Stimulated activated effector memory CD8-positive, alpha-beta T cell treated with anti-CD3 and anti-CD28 coated beads, Interleukin-12 subunit alpha, Interleukin-12 subunit beta, amount 100 ng/mL, for 72 hours (primary cell): ENCODE measurements at regions not wholly inside any gene's neighbourhood (a gene's known extent, or its start where the extent isn't known, plus 50 kb on each side); places are given as distances from the start of the nearest gene placed in this dataset.
"Not testable (repeated sequence)": the region's sequence is repeated elsewhere in the genome, so short reads cannot be mapped to it uniquely, and the experiment has no call there.

Experiments
- ATAC-seq: fragments of 150-1000 bp; cut with Tn5 transposase; 2 replicates; pipeline ENCODE4 v1.10.0; 2021
- DNase-seq, 2 donors: peaks; one replicate each; pipeline ENCODE4 v3.0.0; 2021 to 2022; ENCODE audit warnings: low spot score in 2 of 2
- H3K27ac Mint-ChIP-seq: one replicate; pipeline ENCODE4 v1.8.0; 2022; ENCODE audit warnings: mild to moderate bottlenecking, mixed read lengths
- H3K36me3 Mint-ChIP-seq: one replicate; pipeline ENCODE4 v1.8.0; 2022; ENCODE audit warnings: mild to moderate bottlenecking, mixed read lengths
- H3K4me1 Mint-ChIP-seq: one replicate; pipeline ENCODE4 v1.8.0; 2022; ENCODE audit warnings: mixed read lengths
- H3K4me3 Mint-ChIP-seq: one replicate; pipeline ENCODE4 v1.8.0; 2022; ENCODE audit warnings: mild to moderate bottlenecking, mixed read lengths
- H3K9me3 Mint-ChIP-seq: one replicate; pipeline ENCODE4 v1.8.0; 2022; ENCODE audit warnings: mixed read lengths

DNA sequence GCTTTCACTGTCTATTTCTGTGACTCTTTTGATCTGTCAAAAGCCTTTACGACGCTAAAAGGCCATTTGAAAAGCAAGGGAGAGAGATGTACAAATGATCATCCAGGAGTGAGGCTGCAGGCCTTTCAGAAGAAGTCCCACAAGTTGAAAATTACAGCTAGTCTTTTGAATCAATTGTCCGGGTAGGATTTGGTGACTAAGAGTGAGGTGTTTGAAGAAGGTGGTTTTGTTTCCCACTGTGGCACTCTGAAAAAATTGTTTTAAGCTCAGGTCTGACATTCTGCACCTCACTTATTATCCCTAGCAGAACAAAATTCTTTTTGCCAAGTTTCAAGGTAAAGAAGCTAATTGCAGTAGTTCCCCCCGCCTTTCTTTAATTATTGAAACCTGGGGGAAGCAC lies 50.8 kb upstream of the TMEM108 start:
- Mint-ChIP-seq H3K9me3 (peaks cover 9% of the 10 kb centered on the region), H3K4me3 (no peak overlapping the region), H3K36me3 (no peaks in the 10 kb centered on the region), H3K4me1 (no peaks in the 10 kb centered on the region), H3K27ac (no peak overlapping the region)
- ATAC-seq (no peak), DNase-seq (no peak)

DNA sequence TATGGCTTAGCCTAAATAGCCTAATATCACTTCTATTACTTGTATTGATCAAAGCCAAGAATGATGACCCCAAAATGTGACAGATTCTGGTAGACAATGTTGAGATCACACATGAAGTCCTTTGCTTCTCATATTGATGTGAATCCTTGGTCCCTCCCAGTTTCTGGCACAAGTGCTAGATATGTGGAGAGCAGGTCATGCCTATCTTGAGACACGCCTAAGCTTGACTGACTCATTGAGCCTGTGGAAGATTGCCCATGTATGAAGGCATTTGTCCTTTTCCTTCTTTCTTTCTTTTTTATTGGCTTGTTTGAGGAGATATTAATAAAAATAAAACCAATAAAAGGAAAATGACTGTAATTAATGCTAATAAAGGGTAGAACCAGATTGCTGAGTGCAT lies 54.0 kb upstream of the TMEM108 start:
- ATAC-seq = no peak
- H3K4me3 Mint-ChIP-seq = no peak overlapping the region
- no peak for DNase-seq
- no peaks in the 10 kb centered on the region for H3K4me1 Mint-ChIP-seq
- no peaks in the 10 kb centered on the region for H3K36me3 Mint-ChIP-seq
- H3K27ac Mint-ChIP-seq = no peak overlapping the region
- peaks cover 16% of the 10 kb centered on the region for H3K9me3 Mint-ChIP-seq

DNA sequence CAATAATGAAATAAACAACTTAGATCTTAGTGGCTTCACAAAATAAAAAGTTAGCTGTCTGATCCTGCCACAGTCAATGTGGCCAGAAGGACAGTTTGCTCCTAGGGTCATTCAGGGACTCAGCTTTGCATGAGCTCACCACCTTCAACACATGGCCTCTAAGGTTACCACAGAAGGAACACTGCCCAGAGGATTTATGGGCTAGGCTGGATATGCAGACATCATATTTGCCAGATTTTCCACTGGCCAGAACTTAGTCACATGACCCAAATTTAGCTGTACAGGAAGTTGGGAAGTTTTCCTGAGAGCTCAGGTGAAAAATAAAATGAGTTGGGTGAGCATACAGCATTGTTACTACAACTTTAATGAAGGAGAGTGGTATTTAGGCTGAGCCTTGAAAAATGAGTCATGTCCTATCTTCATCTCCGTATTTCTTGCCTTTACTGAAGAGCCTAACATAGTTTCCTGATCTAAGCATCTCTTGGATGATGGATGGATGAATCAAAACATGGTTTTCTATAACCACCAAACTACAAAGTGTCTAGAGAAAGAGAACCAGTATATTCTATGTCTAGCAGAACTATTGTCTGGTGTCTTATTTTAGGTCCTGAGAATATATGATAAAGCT lies 54.9 kb upstream of the TMEM108 start:
- no peak for DNase-seq
- Mint-ChIP-seq H3K4me1 (no peaks in the 10 kb centered on the region), H3K4me3 (no peak overlapping the region), H3K36me3 (no peaks in the 10 kb centered on the region), H3K27ac (no peak overlapping the region), H3K9me3 (peaks cover 16% of the 10 kb centered on the region)
- ATAC-seq = no peak

DNA sequence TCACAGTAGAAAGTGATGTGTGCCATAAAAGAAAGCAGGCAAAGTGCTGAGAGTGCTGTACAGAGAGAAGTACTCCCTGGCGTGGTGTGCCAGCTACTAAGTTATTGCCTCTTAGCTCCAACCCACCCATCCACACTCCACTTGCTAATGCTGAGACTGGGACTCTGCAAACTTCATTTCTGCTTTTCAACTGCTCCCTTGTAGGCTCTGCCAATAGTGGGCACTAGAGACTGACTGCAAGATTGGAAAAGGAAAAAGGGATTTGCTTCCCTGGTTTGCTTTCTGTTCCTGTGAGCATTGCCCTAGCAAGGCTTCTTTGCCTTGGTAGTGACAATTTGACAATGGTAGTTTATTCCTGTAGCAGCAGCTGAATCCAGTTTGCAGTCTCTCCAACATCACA lies 56.5 kb upstream of the TMEM108 start:
- Mint-ChIP-seq H3K36me3 (no peaks in the 10 kb centered on the region), H3K4me3 (no peak overlapping the region), H3K4me1 (no peaks in the 10 kb centered on the region), H3K9me3 (peaks cover 16% of the 10 kb centered on the region), H3K27ac (no peak overlapping the region)
- no peak for DNase-seq
- ATAC-seq = no peak

DNA sequence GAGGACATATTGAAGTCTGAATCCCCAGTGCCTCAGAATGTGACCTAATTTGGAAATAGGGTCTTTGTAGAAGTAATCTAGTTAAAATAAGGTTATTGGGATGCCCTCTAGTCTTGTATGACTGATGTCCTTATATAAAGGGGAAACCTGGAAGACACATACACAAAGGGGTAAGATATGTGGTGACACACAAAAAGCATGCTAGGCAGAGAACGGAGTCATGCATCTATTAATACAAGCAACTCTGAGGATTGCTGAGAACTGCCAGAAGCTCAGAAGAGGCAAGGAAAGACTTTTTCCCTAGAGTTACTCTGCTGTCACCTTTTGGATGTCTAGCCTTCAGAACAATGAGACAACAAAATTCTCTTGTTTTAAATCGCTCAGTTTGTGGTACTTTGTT lies 58.1 kb upstream of the TMEM108 start:
- Mint-ChIP-seq H3K9me3 (peaks cover 10% of the 10 kb centered on the region), H3K4me1 (no peaks in the 10 kb centered on the region), H3K4me3 (no peak overlapping the region), H3K27ac (no peak overlapping the region), H3K36me3 (no peaks in the 10 kb centered on the region)
- ATAC-seq = no peak
- DNase-seq = no peak

DNA sequence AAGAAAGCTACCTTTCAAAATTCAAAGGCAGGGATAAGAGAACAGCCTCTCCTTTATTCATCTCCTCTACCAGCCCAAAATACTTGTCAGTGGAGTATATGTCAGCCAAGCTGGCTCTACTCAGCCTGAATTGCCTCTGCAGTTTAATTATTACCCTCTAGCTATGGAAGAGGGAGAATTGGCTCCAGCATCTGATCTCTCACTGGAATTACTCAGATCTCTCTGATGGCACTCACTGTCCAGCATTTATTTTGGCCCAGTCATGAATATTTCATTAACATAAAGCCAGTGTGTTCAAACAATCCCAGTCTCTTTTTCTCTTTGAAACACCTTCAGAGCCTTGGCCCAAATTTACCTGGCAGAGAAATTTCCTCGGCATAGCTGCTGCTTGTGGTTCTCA lies 58.6 kb upstream of the TMEM108 start:
- no peak overlapping the region for H3K4me3 Mint-ChIP-seq
- H3K27ac Mint-ChIP-seq = no peak overlapping the region
- H3K4me1 Mint-ChIP-seq = no peaks in the 10 kb centered on the region
- DNase-seq = no peak
- H3K36me3 Mint-ChIP-seq = no peaks in the 10 kb centered on the region
- peaks cover 10% of the 10 kb centered on the region for H3K9me3 Mint-ChIP-seq
- no peak for ATAC-seq

DNA sequence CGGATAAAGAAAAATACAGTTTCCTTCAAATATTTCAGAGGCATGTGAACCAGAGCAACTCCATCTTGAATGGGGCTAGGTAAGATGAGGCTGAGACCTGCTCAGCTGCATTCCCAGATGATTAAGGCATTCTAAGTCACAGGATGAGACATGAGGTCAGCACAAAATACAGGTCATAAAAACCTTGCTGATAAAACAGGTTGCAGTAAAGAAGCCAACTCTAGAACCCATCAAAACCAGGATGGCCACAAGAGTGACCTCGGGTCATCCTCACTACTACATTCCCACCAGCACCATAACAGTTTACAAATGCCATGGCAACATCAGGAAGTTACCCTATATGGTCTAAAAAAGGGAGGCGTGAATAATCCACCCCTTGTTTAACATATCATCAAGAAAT lies 59.2 kb upstream of the TMEM108 start:
- DNase-seq, H3K27ac Mint-ChIP-seq, H3K4me3 Mint-ChIP-seq, H3K9me3 Mint-ChIP-seq, H3K4me1 Mint-ChIP-seq, H3K36me3 Mint-ChIP-seq, ATAC-seq: not testable (repeated sequence)

DNA sequence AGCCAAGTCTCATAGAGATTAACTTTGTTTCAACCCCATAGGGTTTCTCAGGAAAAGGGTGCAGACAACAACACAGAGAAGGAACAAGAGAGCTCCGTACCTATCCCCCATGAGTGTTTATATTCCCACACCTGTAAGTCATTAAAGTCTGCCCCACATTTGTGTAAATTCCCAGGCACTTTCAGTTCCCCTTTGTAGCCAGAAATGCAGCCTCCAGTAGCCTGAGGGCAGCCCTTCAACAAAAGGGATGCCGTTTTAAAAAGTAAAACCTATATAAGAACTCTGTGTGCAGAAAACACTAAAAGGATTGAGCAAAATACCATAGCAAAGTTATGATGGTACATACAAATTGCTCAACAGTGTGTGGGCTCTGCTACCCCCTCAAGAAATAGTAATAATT lies 59.7 kb upstream of the TMEM108 start:
- Mint-ChIP-seq H3K36me3 (no peaks in the 10 kb centered on the region), H3K27ac (no peak overlapping the region), H3K4me1 (no peaks in the 10 kb centered on the region), H3K4me3 (no peak overlapping the region), H3K9me3 (peaks cover 10% of the 10 kb centered on the region)
- ATAC-seq = no peak
- DNase-seq = no peak

DNA sequence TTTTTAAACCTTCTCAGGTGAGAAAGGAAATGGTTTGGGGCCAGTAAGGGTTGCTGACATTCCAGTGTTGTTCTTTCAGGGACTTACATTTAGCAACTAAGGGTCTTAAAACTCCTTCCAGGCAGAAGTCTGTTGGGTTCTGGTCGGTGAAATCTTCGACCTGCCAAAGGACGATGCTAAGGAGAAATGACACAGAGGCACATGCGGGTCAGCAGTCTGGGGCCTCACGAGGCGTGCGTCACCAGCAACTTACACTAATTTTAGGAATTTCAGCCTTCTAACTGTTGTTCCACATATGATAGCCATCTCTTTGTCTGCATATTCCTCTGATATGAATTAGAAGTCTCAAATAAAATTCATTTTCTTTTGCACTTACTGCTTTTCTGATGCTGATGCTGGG lies 64.1 kb upstream of the TMEM108 start:
- ATAC-seq = no peak

DNA sequence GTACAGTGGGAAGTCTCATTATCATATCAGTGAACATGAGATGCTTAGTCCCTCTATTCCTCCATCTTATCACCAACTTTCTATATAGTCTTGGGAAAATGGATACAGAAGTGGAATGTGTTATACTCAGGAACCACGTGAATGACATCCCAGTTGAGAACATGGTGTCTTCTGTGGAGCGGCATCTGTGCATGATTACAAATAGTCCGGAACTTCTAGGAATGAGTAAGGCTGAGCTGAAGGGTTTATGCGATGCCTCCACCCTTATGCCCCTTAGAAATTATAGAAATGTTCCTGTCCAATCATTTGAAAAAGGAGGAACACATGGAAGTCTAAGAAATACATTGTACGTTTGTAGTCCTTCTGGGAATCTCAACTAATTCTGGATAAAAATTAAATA lies 64.8 kb upstream of the TMEM108 start:
- H3K4me1 Mint-ChIP-seq = no peaks in the 10 kb centered on the region
- H3K36me3 Mint-ChIP-seq = no peaks in the 10 kb centered on the region
- H3K27ac Mint-ChIP-seq = no peak overlapping the region
- H3K9me3 Mint-ChIP-seq = peaks cover 6% of the 10 kb centered on the region
- DNase-seq = no peak
- no peak for ATAC-seq
- H3K4me3 Mint-ChIP-seq = no peak overlapping the region

More for the DNA sequence above, 64.1 kb upstream of the TMEM108 start:
- no peak for DNase-seq
- Mint-ChIP-seq H3K27ac (no peak overlapping the region), H3K4me3 (no peak overlapping the region), H3K36me3 (no peaks in the 10 kb centered on the region), H3K4me1 (no peaks in the 10 kb centered on the region), H3K9me3 (peaks cover 6% of the 10 kb centered on the region)

DNA sequence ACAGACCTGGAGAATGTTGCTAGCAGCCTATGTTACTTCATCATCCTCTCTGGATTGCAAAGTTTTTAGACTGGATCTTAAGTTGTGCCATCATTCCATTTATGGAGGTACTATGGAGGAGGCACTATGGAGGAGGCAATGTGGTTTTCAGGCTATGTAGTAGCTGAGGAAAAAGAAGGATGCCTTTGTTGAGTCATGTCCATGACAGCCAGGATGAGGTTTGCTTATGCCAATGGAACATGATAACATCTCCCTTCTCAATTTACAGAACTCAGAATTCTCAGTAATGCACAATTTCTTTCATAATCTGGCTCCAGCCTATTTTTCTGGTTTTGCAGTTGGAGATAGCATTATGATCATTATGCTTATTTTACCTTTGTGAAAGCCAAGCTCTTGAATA lies 65.9 kb upstream of the TMEM108 start:
- Mint-ChIP-seq H3K36me3 (no peaks in the 10 kb centered on the region), H3K4me3 (no peak overlapping the region), H3K27ac (no peak overlapping the region), H3K9me3 (peaks cover 3% of the 10 kb centered on the region), H3K4me1 (no peaks in the 10 kb centered on the region)
- ATAC-seq (no peak), DNase-seq (no peak)

DNA sequence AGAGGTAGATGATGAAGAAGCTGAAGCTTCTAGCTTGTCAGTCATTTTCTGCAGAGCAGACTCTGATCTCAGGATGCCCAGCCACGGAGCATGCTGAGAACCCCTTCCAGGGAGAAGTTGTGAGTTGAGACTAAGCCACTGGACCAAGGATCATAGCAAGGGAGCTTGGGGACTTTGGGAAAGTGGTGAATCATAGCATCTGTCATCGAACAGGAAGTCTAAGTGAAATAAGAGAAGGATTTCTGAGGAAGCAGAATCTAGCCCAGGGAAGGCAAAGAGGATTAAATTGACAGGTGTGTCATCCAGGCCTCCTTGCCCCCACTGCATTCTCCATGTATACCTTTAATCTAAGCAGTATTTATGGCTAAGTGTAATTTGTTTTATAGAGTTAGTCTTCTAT lies 71.8 kb upstream of the TMEM108 start:
- Mint-ChIP-seq H3K36me3 (no peaks in the 10 kb centered on the region), H3K27ac (no peak overlapping the region), H3K9me3 (peaks cover 3% of the 10 kb centered on the region), H3K4me3 (no peak overlapping the region), H3K4me1 (no peaks in the 10 kb centered on the region)
- no peak for DNase-seq
- no peak for ATAC-seq

DNA sequence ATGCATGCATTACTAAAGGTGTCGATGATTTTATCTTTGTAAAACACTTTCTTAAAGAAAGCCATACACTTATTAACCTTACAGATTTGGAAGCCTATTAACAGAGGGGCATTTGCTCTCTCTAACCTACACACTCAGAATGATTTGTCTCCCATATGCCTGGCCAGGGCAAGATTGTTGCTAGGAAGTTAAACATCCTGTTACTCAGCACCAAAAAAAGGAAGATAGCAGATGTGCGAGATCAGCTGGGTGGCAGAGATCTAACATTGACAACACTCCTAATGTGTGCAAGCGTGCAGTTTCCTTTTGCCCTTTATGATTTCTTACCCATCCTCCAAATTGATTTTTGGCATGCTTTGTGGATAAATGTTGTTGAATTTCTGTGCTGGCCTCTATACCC lies 73.9 kb upstream of the TMEM108 start:
- Mint-ChIP-seq H3K9me3 (peaks cover 5% of the 10 kb centered on the region), H3K4me3 (no peak overlapping the region), H3K27ac (no peak overlapping the region), H3K36me3 (no peaks in the 10 kb centered on the region), H3K4me1 (no peaks in the 10 kb centered on the region)
- ATAC-seq (no peak), DNase-seq (no peak)

DNA sequence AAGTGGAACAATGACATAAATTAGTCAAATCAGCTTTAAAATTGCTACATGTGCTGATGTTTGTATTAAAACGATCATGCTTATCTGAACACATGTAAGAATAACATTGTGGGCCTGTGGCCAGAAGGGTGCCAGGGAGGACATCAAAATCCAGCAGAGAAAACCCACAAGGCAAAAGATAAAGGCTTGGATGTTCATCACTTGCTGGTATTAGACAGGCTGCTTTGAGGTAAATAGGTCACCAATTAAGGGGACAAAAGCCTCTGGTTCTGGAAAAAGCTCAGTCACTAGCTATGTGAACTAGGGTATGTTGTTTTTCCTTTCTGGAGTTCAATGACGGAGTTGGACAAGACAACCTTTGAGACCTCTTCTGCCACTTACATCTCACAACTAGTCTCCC lies 74.4 kb upstream of the TMEM108 start:
- no peak overlapping the region for H3K4me3 Mint-ChIP-seq
- H3K9me3 Mint-ChIP-seq = peaks cover 5% of the 10 kb centered on the region
- DNase-seq (no peak), ATAC-seq (no peak)
- H3K36me3 Mint-ChIP-seq = no peaks in the 10 kb centered on the region
- no peaks in the 10 kb centered on the region for H3K4me1 Mint-ChIP-seq
- H3K27ac Mint-ChIP-seq = no peak overlapping the region

DNA sequence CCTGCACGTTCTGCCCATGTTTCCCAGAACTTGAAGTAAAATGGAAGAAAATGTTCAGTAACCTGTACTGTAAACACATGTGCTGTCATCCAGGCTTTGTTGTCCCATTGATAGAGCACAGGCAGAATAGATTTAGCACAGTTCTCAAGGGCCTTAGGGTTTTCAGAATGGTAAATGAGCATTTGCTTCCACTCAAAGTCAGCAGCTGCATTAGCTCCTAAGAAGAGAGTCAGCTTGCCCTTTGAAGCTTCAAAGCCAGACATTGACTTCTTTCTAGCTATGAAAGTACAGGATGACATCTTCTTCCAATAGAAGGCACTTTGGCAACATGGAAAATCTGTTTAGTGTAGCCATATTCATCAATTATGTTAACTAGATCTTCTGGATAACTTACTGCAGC lies 76.2 kb upstream of the TMEM108 start:
- Mint-ChIP-seq H3K9me3 (peaks cover 5% of the 10 kb centered on the region), H3K4me1 (no peaks in the 10 kb centered on the region), H3K4me3 (no peak overlapping the region), H3K36me3 (no peaks in the 10 kb centered on the region), H3K27ac (no peak overlapping the region)
- ATAC-seq (no peak), DNase-seq (no peak)

DNA sequence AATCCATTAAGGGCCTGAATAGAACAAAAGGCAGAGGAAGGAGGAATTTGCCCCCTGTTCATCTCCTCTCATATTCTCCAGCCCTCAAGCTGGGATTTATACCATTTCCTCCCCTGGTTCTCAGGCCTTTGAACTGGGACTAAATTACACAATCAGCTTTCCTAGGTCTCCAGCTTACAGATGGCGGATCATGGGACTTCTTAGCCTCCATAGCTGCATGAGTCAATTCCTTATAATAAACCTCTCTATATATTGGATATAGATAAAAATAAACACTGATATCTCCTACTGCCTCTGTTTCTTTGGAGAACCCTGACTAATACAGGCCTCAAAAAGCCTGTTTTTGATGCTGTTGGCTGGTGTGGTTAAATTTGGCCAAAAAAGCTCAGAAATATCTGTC lies 84.5 kb upstream of the TMEM108 start:
- Mint-ChIP-seq H3K4me3 (no peak overlapping the region), H3K9me3 (peaks cover 3% of the 10 kb centered on the region), H3K27ac (no peak overlapping the region), H3K4me1 (no peaks in the 10 kb centered on the region), H3K36me3 (no peaks in the 10 kb centered on the region)
- ATAC-seq (no peak), DNase-seq (no peak)

DNA sequence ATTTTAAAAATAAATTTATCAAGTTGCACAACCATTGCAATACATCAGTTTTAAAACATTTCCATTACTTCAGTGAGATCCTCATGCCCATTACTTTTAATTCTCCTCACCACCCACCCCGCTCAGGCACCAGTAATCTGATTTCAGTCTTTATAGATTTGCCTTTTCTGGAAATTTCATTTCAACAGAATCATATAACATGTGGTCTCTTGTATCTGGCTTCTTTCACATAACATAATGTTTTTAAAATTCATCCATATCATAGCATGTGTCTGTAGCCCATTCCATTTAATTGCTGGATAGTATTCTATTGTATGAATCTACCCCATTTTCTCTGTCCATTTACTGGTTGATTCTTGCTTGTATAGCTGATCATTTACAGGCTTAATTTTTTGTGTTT lies 110.3 kb upstream of the TMEM108 start:
- Mint-ChIP-seq H3K4me1 (no peaks in the 10 kb centered on the region), H3K4me3 (no peak overlapping the region), H3K9me3 (no peaks in the 10 kb centered on the region), H3K36me3 (no peaks in the 10 kb centered on the region), H3K27ac (no peak overlapping the region)
- DNase-seq = no peak
- no peak for ATAC-seq
